MM.1S (cell line): ENCODE measurements at regions not wholly inside any gene's neighbourhood (a gene's known extent, or its start where the extent isn't known, plus 50 kb on each side); places are given as distances from the start of the nearest gene placed in this dataset.

Source experiments
- CTCF ChIP-seq: fragments of 300-600 bp; sonication (generic); IDR thresholded peaks from 2 replicates; pipeline ENCODE4 v1.5.1; 2016; ENCODE audit warnings: antibody characterized with exemption, low read length, mixed read lengths
- EZH2phosphoT487 ChIP-seq: fragments of 300-600 bp; sonication (generic); IDR thresholded peaks from 2 replicates; pipeline ENCODE4 v1.6.1; 2018; ENCODE audit warnings: antibody characterized with exemption, low read length

DNA sequence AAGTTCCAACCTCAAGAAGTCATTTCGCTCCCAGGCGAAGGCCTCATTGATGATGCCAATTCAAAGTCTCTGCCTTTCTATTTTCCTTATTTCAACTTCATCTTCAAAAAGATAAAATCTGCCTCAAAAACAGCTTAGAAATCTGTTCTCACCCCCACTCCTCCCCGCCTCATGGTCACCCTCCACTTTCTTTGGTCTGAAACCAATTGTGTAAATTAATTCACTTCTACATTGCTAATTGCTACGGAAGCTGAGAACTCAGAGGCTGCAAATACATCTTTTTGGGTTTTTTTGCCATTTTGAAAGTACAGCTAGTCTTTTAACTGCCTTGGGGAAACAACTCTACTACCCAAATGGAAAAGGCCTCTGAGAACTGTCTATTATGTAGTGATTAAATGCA, 350.0 kb upstream of the SLC24A2 start:
- no peak for TF ChIP-seq EZH2phosphoT487
- TF ChIP-seq CTCF: no peak
